CD8-positive, alpha-beta memory T cell (primary cell): ENCODE measurements at regions not wholly inside any gene's neighbourhood (a gene's known extent, or its start where the extent isn't known, plus 50 kb on each side); places are given as distances from the start of the nearest gene placed in this dataset.

Source experiments
- CTCF ChIA-PET: fragments of 350-600 bp; sonication (Branson Sonifier 250); formaldehyde crosslinking; loops from one replicate; lab custom pipeline; 2021; ENCODE audit warnings: antibody characterized with exemption; lab: Charles Lee
- POLR2A ChIA-PET: fragments of 350-600 bp; sonication (Branson Sonifier 250); formaldehyde crosslinking; loops from one replicate; lab custom pipeline; 2021; ENCODE audit warnings: antibody characterized with exemption; lab: Charles Lee
- DNase-seq, 5 donors: peaks; one replicate each; pipeline versions ENCODE4 v3.0.0 to v3.0.0-alpha.2; 2020 to 2022; ENCODE audit warnings: mixed read lengths in 1 of 5
- H3K27ac ChIP-seq: one replicate; pipeline ENCODE4 v1.7.0; 2013; ENCODE audit warnings: low read depth, mild to moderate bottlenecking, low read length, moderate library complexity
- H3K27me3 ChIP-seq: 2 replicates; pipeline ENCODE4 v1.7.0; 2013; ENCODE audit warnings: low read length, mild to moderate bottlenecking; ENCODE audit not compliant: insufficient read depth, poor library complexity, severe bottlenecking
- H3K36me3 ChIP-seq: 2 replicates; pipeline ENCODE4 v1.7.0; 2013; ENCODE audit warnings: mild to moderate bottlenecking, low read length, moderate library complexity; ENCODE audit not compliant: insufficient read depth
- H3K4me1 ChIP-seq: 2 replicates; pipeline ENCODE4 v1.7.0; 2013; ENCODE audit warnings: mild to moderate bottlenecking, low read length, moderate library complexity; ENCODE audit not compliant: insufficient read depth
- H3K4me3 ChIP-seq: 2 replicates; pipeline ENCODE4 v1.7.0; 2013; ENCODE audit warnings: mild to moderate bottlenecking, low read length
- H3K9me3 ChIP-seq: 2 replicates; pipeline ENCODE4 v1.7.0; 2013; ENCODE audit warnings: mild to moderate bottlenecking, low read length
- H3K27ac Mint-ChIP-seq, 8 donors: one replicate each; pipeline ENCODE4 v1.8.0; 2020 to 2021; ENCODE audit warnings: mixed read lengths in 8 of 8, mild to moderate bottlenecking in 6 of 8, inconsistent platforms in 3 of 8, moderate library complexity in 3 of 8
- H3K27me3 Mint-ChIP-seq, 2 donors: one replicate each; pipeline ENCODE4 v1.8.0; 2020 to 2021; ENCODE audit warnings: mixed read lengths in 2 of 2, mild to moderate bottlenecking in 1 of 2, moderate library complexity in 1 of 2
- H3K36me3 Mint-ChIP-seq, 3 donors: one replicate each; pipeline ENCODE4 v1.8.0; 2020 to 2021; ENCODE audit warnings: mixed read lengths in 3 of 3, inconsistent platforms in 1 of 3, mild to moderate bottlenecking in 1 of 3
- H3K4me1 Mint-ChIP-seq, 3 donors: one replicate each; pipeline ENCODE4 v1.8.0; 2020 to 2021; ENCODE audit warnings: mixed read lengths in 3 of 3, inconsistent platforms in 1 of 3, mild to moderate bottlenecking in 1 of 3
- H3K4me3 Mint-ChIP-seq, 7 donors: one replicate each; pipeline ENCODE4 v1.8.0; 2020 to 2021; ENCODE audit warnings: mixed read lengths in 7 of 7, mild to moderate bottlenecking in 6 of 7, moderate library complexity in 4 of 7, inconsistent platforms in 2 of 7
- H3K9me3 Mint-ChIP-seq, 5 donors: one replicate each; pipeline ENCODE4 v1.8.0; 2020 to 2022; ENCODE audit warnings: mixed read lengths in 5 of 5, mild to moderate bottlenecking in 3 of 5, moderate library complexity in 2 of 5, inconsistent platforms in 1 of 5

GRCh38 chr9:108803428-108804065 lies 52.2 kb downstream of the ACTL7B start:
- no peaks in the 10 kb centered on the region for H3K9me3 ChIP-seq
- H3K27ac ChIP-seq: no peak overlapping the region
- ChIA-PET CTCF (no interaction called here), POLR2A (no interaction called here)
- H3K4me1 ChIP-seq: no peaks in the 10 kb centered on the region
- Mint-ChIP-seq H3K27me3 (peaks cover 0 to 11% of the 10 kb centered on the region in 2 donors), H3K27ac (no peak overlapping the region), H3K9me3 (peaks cover 0 to 2% (median 0%) of the 10 kb centered on the region in 5 donors), H3K36me3 (no peaks in the 10 kb centered on the region), H3K4me1 (no peaks in the 10 kb centered on the region), H3K4me3 (no peak overlapping the region)
- no peaks in the 10 kb centered on the region for H3K36me3 ChIP-seq
- no peak for DNase-seq
- H3K4me3 ChIP-seq: no peak overlapping the region
- H3K27me3 ChIP-seq: no peaks in the 10 kb centered on the region

- no peaks in the 10 kb centered on the region for H3K9me3 ChIP-seq
- Mint-ChIP-seq H3K27me3 (peaks cover 0 to 11% of the 10 kb centered on the region in 2 donors), H3K9me3 (peaks cover 0 to 2% (median 0%) of the 10 kb centered on the region in 5 donors), H3K27ac (no peak overlapping the region), H3K36me3 (no peaks in the 10 kb centered on the region), H3K4me3 (no peak overlapping the region), H3K4me1 (no peaks in the 10 kb centered on the region)
- no peak overlapping the region for H3K27ac ChIP-seq
- CTCF ChIA-PET: no interaction called here
- POLR2A ChIA-PET: no interaction called here
- no peak for DNase-seq
- no peaks in the 10 kb centered on the region for H3K36me3 ChIP-seq
- no peaks in the 10 kb centered on the region for H3K27me3 ChIP-seq
- no peak overlapping the region for H3K4me3 ChIP-seq
- H3K4me1 ChIP-seq: no peaks in the 10 kb centered on the region
Measured at GRCh38 chr9:108802967-108803366, 52.8 kb downstream of the ACTL7B start.

GRCh38 chr9:108801949-108802348 lies 53.8 kb downstream of the ACTL7B start:
- peaks cover 0 to 7% of the 10 kb centered on the region in 2 donors for H3K27me3 Mint-ChIP-seq
- Histone ChIP-seq H3K4me3 (no peak overlapping the region), H3K36me3 (no peaks in the 10 kb centered on the region), H3K4me1 (no peaks in the 10 kb centered on the region), H3K27ac (no peak overlapping the region), H3K27me3 (no peaks in the 10 kb centered on the region), H3K9me3 (no peaks in the 10 kb centered on the region)
- POLR2A ChIA-PET: no interaction called here
- no peak overlapping the region for H3K27ac Mint-ChIP-seq
- H3K4me1 Mint-ChIP-seq: no peaks in the 10 kb centered on the region
- no peaks in the 10 kb centered on the region for H3K36me3 Mint-ChIP-seq
- no peak overlapping the region for H3K4me3 Mint-ChIP-seq
- DNase-seq: no peak
- CTCF ChIA-PET: no interaction called here
- H3K9me3 Mint-ChIP-seq: peaks cover 0 to 2% (median 0%) of the 10 kb centered on the region in 5 donors

- CTCF ChIA-PET: no interaction called here
- Histone ChIP-seq H3K4me3 (no peak overlapping the region), H3K27ac (no peak overlapping the region), H3K9me3 (no peaks in the 10 kb centered on the region), H3K4me1 (no peaks in the 10 kb centered on the region), H3K27me3 (no peaks in the 10 kb centered on the region), H3K36me3 (no peaks in the 10 kb centered on the region)
- POLR2A ChIA-PET: no interaction called here
- no peaks in the 10 kb centered on the region for H3K36me3 Mint-ChIP-seq
- no peak for DNase-seq
- H3K27me3 Mint-ChIP-seq: no peaks in the 10 kb centered on the region
- no peak overlapping the region for H3K4me3 Mint-ChIP-seq
- no peak overlapping the region for H3K27ac Mint-ChIP-seq
- H3K9me3 Mint-ChIP-seq: peaks cover 0 to 2% (median 0%) of the 10 kb centered on the region in 5 donors
- no peaks in the 10 kb centered on the region for H3K4me1 Mint-ChIP-seq
Measured at GRCh38 chr9:108800632-108801099, 55.1 kb downstream of the ACTL7B start.

GRCh38 chr9:108793573-108793972 lies 62.2 kb downstream of the ACTL7B start:
- Histone ChIP-seq H3K27me3 (no peaks in the 10 kb centered on the region), H3K36me3 (no peaks in the 10 kb centered on the region), H3K27ac (no peak overlapping the region), H3K4me3 (no peak overlapping the region), H3K4me1 (no peaks in the 10 kb centered on the region), H3K9me3 (no peaks in the 10 kb centered on the region)
- POLR2A ChIA-PET: no interaction called here
- Mint-ChIP-seq H3K4me3 (no peak overlapping the region), H3K9me3 (peaks cover 0 to 5% (median 0%) of the 10 kb centered on the region in 5 donors), H3K27ac (no peak overlapping the region), H3K27me3 (peaks cover 0 to 3% of the 10 kb centered on the region in 2 donors), H3K36me3 (no peaks in the 10 kb centered on the region), H3K4me1 (no peaks in the 10 kb centered on the region)
- no peak for DNase-seq
- CTCF ChIA-PET: no interaction called here

- ChIA-PET POLR2A (no interaction called here), CTCF (no interaction called here)
- no peaks in the 10 kb centered on the region for H3K9me3 ChIP-seq
- no peak overlapping the region for H3K4me3 ChIP-seq
- no peak for DNase-seq
- no peaks in the 10 kb centered on the region for H3K36me3 ChIP-seq
- no peak overlapping the region for H3K27ac ChIP-seq
- H3K27me3 ChIP-seq: no peaks in the 10 kb centered on the region
- H3K27ac Mint-ChIP-seq: no peak overlapping the region
- H3K9me3 Mint-ChIP-seq: peaks cover 0 to 7% (median 0%) of the 10 kb centered on the region in 5 donors
- no peaks in the 10 kb centered on the region for H3K4me1 Mint-ChIP-seq
- no peaks in the 10 kb centered on the region for H3K4me1 ChIP-seq
- H3K36me3 Mint-ChIP-seq: no peaks in the 10 kb centered on the region
- no peak overlapping the region for H3K4me3 Mint-ChIP-seq
- H3K27me3 Mint-ChIP-seq: peaks cover 0 to 8% of the 10 kb centered on the region in 2 donors
Measured at GRCh38 chr9:108789742-108790141, 66.0 kb downstream of the ACTL7B start.

- POLR2A ChIA-PET: no interaction called here
- Mint-ChIP-seq H3K4me1 (no peaks in the 10 kb centered on the region), H3K4me3 (no peak overlapping the region), H3K36me3 (no peaks in the 10 kb centered on the region), H3K27ac (no peak overlapping the region), H3K27me3 (peaks cover 0 to 12% of the 10 kb centered on the region in 2 donors), H3K9me3 (peaks cover 0 to 7% (median 0%) of the 10 kb centered on the region in 5 donors)
- Histone ChIP-seq H3K27ac (no peak overlapping the region), H3K4me3 (no peak overlapping the region), H3K9me3 (no peaks in the 10 kb centered on the region), H3K4me1 (no peaks in the 10 kb centered on the region), H3K27me3 (no peaks in the 10 kb centered on the region), H3K36me3 (no peaks in the 10 kb centered on the region)
- no peak for DNase-seq
- CTCF ChIA-PET: no interaction called here
Measured at GRCh38 chr9:108787690-108788048, 68.1 kb downstream of the ACTL7B start.

GRCh38 chr9:108786901-108787689 lies 68.7 kb downstream of the ACTL7B start:
- no peak overlapping the region for H3K27ac ChIP-seq
- Mint-ChIP-seq H3K27ac (peak overlapping the region in 1 of 8 donors; percentile 15), H3K4me1 (no peaks in the 10 kb centered on the region), H3K36me3 (no peaks in the 10 kb centered on the region), H3K9me3 (peaks cover 0 to 7% (median 0%) of the 10 kb centered on the region in 5 donors), H3K27me3 (peaks cover under 1 to 12% of the 10 kb centered on the region in 2 donors), H3K4me3 (no peak overlapping the region)
- ChIA-PET POLR2A (no interaction called here), CTCF (no interaction called here)
- H3K9me3 ChIP-seq: no peaks in the 10 kb centered on the region
- no peaks in the 10 kb centered on the region for H3K4me1 ChIP-seq
- no peaks in the 10 kb centered on the region for H3K27me3 ChIP-seq
- no peak overlapping the region for H3K4me3 ChIP-seq
- DNase-seq: no peak
- H3K36me3 ChIP-seq: no peaks in the 10 kb centered on the region
